Keratinocyte (primary cell): ENCODE measurements at regions not wholly inside any gene's neighbourhood (a gene's known extent, or its start where the extent isn't known, plus 50 kb on each side); places are given as distances from the start of the nearest gene placed in this dataset.

ENCODE experiments used
- EZH2 ChIP-seq: IDR thresholded peaks from one replicate; pipeline ENCODE4 v1.6.1; 2012; ENCODE audit warnings: inconsistent platforms, mild to moderate bottlenecking, low read length, moderate library complexity
- TF ChIP-seq, protein P1 (sequence below), 3 experiments: IDR thresholded peaks in 1 of 3; conservative IDR thresholded peaks in 1 of 3; optimal IDR thresholded peaks in 1 of 3; 2 replicates in 2 of 3; 3 replicates in 1 of 3; pipeline versions ENCODE3 to v1.5.1; 2011; ENCODE audit warnings: low read length in 3 of 3, mild to moderate bottlenecking in 3 of 3, moderate library complexity in 2 of 3, control low read depth in 1 of 3, inconsistent platforms in 1 of 3; ENCODE audit not compliant: insufficient read depth in 2 of 3; ENCODE audit errors: extremely low read depth in 1 of 3

DNA sequence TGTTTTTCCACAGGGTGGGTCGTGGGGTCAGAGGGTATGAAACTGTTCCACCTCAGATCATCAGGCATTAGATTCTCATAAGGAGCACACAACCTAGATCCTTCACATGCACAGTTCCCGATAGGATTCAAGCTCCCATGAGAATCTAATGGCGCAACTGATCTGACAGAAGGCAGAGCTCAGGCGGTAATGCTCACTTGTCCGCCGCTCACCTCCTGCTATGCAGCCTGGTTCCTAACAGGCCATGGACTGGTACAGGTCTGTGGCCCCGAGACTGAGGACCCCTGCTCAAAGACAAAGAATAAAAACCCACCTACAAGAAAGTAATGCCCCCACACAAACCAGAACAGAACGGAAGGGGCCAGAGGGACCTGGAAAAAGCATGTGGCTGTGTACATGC lies 76.1 kb upstream of the SNX9 start:
- TF ChIP-seq, protein P1, sequence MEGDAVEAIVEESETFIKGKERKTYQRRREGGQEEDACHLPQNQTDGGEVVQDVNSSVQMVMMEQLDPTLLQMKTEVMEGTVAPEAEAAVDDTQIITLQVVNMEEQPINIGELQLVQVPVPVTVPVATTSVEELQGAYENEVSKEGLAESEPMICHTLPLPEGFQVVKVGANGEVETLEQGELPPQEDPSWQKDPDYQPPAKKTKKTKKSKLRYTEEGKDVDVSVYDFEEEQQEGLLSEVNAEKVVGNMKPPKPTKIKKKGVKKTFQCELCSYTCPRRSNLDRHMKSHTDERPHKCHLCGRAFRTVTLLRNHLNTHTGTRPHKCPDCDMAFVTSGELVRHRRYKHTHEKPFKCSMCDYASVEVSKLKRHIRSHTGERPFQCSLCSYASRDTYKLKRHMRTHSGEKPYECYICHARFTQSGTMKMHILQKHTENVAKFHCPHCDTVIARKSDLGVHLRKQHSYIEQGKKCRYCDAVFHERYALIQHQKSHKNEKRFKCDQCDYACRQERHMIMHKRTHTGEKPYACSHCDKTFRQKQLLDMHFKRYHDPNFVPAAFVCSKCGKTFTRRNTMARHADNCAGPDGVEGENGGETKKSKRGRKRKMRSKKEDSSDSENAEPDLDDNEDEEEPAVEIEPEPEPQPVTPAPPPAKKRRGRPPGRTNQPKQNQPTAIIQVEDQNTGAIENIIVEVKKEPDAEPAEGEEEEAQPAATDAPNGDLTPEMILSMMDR (optimal IDR thresholded peaks at IDR 0.05 in 1 of 3, IDR thresholded peaks at IDR 0.05 in 1 of 3, conservative IDR thresholded peaks at IDR 0.05 in 1 of 3; ENCODE audit: extremely low read depth in 1 of 3, insufficient read depth in 2 of 3, low read length in 3 of 3) = no peak
- TF ChIP-seq EZH2 = no peak
